Upper lobe of left lung (tissue), 6 donors: ENCODE measurements at regions not wholly inside any gene's neighbourhood (a gene's known extent, or its start where the extent isn't known, plus 50 kb on each side); places are given as distances from the start of the nearest gene placed in this dataset.

Source experiments
- ATAC-seq, 2 donors: fragments of 200-7000 bp; cut with Tn5 transposase; one replicate each; pipeline ENCODE4 v1.9.1; 2022; ENCODE audit warnings: mild to moderate bottlenecking in 2 of 2, moderate library complexity in 2 of 2; ENCODE audit not compliant: low FRiP score in 2 of 2
- DNase-seq, 2 donors: peaks; one replicate each; pipeline ENCODE4 v3.0.0-alpha.2; 2019 to 2020
- H3K27ac ChIP-seq, 4 donors: fragments of 200-600 bp; sonication (generic); one replicate each; pipeline ENCODE4 v1.5.1; 2016 to 2019
- H3K27me3 ChIP-seq, 4 donors: fragments of 200-600 bp; sonication (generic); one replicate each; pipeline ENCODE4 v1.5.1; 2017 to 2019
- H3K36me3 ChIP-seq, 4 donors: fragments of 200-600 bp; sonication (generic); one replicate each; pipeline ENCODE4 v1.5.1; 2016 to 2019
- H3K4me1 ChIP-seq, 4 donors: fragments of 200-600 bp; sonication (generic); one replicate each; pipeline ENCODE4 v1.5.1; 2018 to 2019
- H3K4me3 ChIP-seq, 4 donors: fragments of 200-600 bp; sonication (generic); one replicate each; pipeline ENCODE4 v1.5.1; 2017 to 2019; ENCODE audit warnings: mild to moderate bottlenecking in 2 of 4, moderate library complexity in 1 of 4
- H3K9me3 ChIP-seq, 4 donors: fragments of 200-600 bp; sonication (generic); one replicate each; pipeline ENCODE4 v1.5.1; 2018 to 2019
- EP300 ChIP-seq, 4 donors: sonication (generic); formaldehyde crosslinking; IDR thresholded peaks; one replicate each; pipeline ENCODE4 v1.5.1; 2017; ENCODE audit warnings: antibody characterized with exemption in 4 of 4, control low read depth in 2 of 4
- POLR2A ChIP-seq, 4 donors: fragments of 450-650 bp; IDR thresholded peaks; one replicate each; pipeline ENCODE4 v1.5.1; 2016 to 2017; ENCODE audit warnings: antibody characterized with exemption in 4 of 4, mild to moderate bottlenecking in 2 of 4
- POLR2AphosphoS5 ChIP-seq, 2 donors: sonication (generic); formaldehyde crosslinking; IDR thresholded peaks; one replicate each; pipeline ENCODE4 v1.5.1; 2017; ENCODE audit warnings: antibody characterized with exemption in 2 of 2
- WGBS, 2 donors: methylation state at CpG; one replicate each; pipeline ENCODE4 v1.1.5; 2017 to 2018; 5-methylcytosine and 5-hydroxymethylcytosine counted together
- TF ChIP-seq, protein P1 (sequence below), 6 experiments: fragments of 450-650 bp in 4 of 6; fragments of 200-600 bp in 2 of 6; sonication (generic) in 2 of 6; IDR thresholded peaks; one replicate each; pipeline ENCODE4 v1.5.1; 2016 to 2019; ENCODE audit warnings: antibody characterized with exemption in 6 of 6
- donor health status: DM: no; HTN: no; CAD: no; lungs with moderate emphysema.
- donor health status: DM: no; HTN: yes; CAD: no; lungs with severe emphysema.

DNA sequence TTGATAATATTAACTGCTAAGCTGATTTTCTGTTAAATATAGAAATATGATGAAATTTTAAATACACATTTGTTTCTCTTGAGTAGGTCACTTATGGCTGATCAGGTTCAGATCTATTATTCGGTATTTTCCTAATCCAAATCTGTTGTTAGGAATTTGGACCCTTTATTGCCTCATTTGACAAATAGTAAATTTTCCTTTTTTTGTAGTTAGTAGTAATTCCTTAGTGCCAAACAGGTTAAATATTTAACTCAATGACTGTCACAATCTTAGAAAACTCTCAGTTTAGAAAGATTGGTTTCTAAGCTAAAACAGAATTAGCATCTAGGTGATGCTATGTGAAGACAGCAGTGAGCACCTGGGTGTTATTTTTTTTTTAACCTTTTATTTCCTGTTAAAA, 1598.9 kb downstream of the KHDRBS2 start:
- no peaks in the 10 kb centered on the region for H3K4me1 ChIP-seq
- 82% methylated on average over 1 of the region's 1 CpG for WGBS, 2 donors
- TF ChIP-seq POLR2AphosphoS5 (IDR thresholded peaks at IDR 0.05) (no peak), POLR2A (IDR thresholded peaks at IDR 0.05) (no peak), EP300 (IDR thresholded peaks at IDR 0.05) (no peak)
- TF ChIP-seq, protein P1, sequence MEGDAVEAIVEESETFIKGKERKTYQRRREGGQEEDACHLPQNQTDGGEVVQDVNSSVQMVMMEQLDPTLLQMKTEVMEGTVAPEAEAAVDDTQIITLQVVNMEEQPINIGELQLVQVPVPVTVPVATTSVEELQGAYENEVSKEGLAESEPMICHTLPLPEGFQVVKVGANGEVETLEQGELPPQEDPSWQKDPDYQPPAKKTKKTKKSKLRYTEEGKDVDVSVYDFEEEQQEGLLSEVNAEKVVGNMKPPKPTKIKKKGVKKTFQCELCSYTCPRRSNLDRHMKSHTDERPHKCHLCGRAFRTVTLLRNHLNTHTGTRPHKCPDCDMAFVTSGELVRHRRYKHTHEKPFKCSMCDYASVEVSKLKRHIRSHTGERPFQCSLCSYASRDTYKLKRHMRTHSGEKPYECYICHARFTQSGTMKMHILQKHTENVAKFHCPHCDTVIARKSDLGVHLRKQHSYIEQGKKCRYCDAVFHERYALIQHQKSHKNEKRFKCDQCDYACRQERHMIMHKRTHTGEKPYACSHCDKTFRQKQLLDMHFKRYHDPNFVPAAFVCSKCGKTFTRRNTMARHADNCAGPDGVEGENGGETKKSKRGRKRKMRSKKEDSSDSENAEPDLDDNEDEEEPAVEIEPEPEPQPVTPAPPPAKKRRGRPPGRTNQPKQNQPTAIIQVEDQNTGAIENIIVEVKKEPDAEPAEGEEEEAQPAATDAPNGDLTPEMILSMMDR (IDR thresholded peaks at IDR 0.05) = no peak
- H3K9me3 ChIP-seq = no peaks in the 10 kb centered on the region
- no peaks in the 10 kb centered on the region for H3K36me3 ChIP-seq
- no peaks in the 10 kb centered on the region for H3K27me3 ChIP-seq
- H3K4me3 ChIP-seq = no peak overlapping the region
- no peak for DNase-seq
- no peak for ATAC-seq
- no peak overlapping the region for H3K27ac ChIP-seq

DNA sequence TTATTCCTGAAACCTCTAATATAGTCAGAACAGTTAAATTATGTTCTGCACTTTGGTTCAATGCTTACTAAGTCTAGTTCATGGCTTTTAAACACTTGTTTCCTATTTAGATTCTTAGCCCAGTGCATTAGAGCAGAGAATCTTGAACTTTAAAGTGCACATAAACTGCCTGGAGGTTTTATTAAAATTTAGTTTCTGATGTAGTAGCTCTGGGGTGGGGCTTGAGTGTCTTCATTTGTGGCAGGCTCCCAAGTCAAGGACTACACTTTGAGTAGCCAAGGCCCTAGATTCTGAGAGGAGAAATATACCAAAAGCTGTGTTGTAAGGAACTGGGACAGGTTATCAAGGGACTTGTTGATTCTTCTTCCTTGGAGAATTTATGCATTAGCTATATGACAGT, 1604.2 kb downstream of the KHDRBS2 start:
- no peaks in the 10 kb centered on the region for H3K9me3 ChIP-seq
- no peaks in the 10 kb centered on the region for H3K36me3 ChIP-seq
- H3K27me3 ChIP-seq = no peaks in the 10 kb centered on the region
- DNase-seq (no peak), ATAC-seq (no peak)
- no peak overlapping the region for H3K4me3 ChIP-seq
- TF ChIP-seq, protein P1 (IDR thresholded peaks at IDR 0.05) = no peak
- no peak for TF ChIP-seq EP300 (IDR thresholded peaks at IDR 0.05)
- no peak for TF ChIP-seq POLR2A (IDR thresholded peaks at IDR 0.05)
- no peak for TF ChIP-seq POLR2AphosphoS5 (IDR thresholded peaks at IDR 0.05)
- H3K4me1 ChIP-seq = no peaks in the 10 kb centered on the region
- H3K27ac ChIP-seq = no peak overlapping the region

DNA sequence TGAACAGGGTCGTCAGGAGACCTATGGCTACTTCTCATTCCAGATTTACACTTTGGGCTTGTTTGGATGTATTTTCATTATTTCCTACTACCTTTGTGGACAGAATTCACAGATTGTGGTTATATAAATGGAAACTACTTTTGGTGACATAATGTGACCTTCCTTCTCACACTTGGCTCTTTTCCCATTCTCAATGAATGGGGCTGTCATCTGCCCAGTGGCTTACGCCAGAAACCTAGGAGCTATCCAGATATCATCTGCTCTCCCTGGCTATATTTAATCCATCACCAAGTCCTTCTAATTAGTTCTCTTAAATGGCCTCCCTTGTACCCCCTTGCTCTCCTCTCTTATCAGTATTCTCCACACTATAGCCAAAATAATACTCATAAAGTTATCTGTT, 1606.8 kb downstream of the KHDRBS2 start:
- TF ChIP-seq POLR2AphosphoS5 (IDR thresholded peaks at IDR 0.05) (no peak), POLR2A (IDR thresholded peaks at IDR 0.05) (no peak), EP300 (IDR thresholded peaks at IDR 0.05) (no peak)
- TF ChIP-seq, protein P1 (IDR thresholded peaks at IDR 0.05) = no peak
- no peak for DNase-seq
- Histone ChIP-seq H3K4me1 (no peaks in the 10 kb centered on the region), H3K4me3 (no peak overlapping the region), H3K27ac (no peak overlapping the region), H3K36me3 (no peaks in the 10 kb centered on the region), H3K27me3 (no peaks in the 10 kb centered on the region), H3K9me3 (peaks cover 0 to 3% (median 0%) of the 10 kb centered on the region in 4 donors)
- no peak for ATAC-seq
- 75 to 80% methylated on average over 2 of the region's 2 CpGs for WGBS, 2 donors

DNA sequence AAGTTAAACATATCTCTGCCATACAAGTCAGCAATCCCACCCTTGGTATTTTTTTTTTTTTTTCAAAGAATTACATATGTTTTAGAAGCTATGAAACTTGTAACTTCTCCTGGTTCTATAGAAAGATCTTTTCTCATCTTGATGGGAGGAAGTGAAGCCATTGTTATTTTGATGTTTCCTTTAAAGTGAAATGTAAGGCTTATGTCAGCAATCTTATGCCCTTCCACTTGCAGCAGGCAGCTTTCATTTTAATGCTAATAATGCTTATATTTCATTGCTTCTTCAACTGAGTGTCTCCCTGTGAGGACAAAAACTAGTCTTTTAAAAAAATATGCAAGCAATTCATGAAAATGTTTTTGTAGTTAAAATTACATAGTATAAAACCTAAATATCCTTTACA, 1614.7 kb downstream of the KHDRBS2 start:
- DNase-seq (no peak), ATAC-seq (no peak)
- Histone ChIP-seq H3K36me3 (no peaks in the 10 kb centered on the region), H3K4me3 (no peak overlapping the region), H3K27me3 (no peaks in the 10 kb centered on the region), H3K4me1 (no peaks in the 10 kb centered on the region), H3K9me3 (peaks cover 0 to 3% (median 1%) of the 10 kb centered on the region in 4 donors), H3K27ac (no peak overlapping the region)
- TF ChIP-seq POLR2A (IDR thresholded peaks at IDR 0.05) (no peak), POLR2AphosphoS5 (IDR thresholded peaks at IDR 0.05) (no peak), EP300 (IDR thresholded peaks at IDR 0.05) (no peak)
- TF ChIP-seq, protein P1 (IDR thresholded peaks at IDR 0.05) = no peak

DNA sequence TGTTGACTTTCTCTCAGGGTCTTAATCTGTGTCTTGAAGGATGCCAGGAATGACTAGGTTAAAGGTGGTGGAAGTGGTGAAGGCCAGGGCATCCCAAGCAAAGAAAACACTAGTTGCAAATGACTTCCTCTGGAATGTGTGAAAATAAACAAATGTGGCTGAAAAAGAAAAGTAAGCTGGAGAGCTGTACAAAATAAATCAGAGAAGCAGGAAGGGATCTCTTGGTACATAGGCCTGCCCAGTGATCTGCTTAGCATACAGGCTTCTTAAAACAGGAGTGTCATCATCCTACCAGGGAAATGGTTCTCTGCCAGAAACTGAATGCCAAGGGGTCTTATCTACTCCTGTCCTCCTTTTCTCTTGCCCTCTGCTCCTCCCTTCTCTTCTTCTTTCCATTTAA, 1616.0 kb downstream of the KHDRBS2 start:
- Histone ChIP-seq H3K9me3 (peaks cover 0 to 3% (median 0%) of the 10 kb centered on the region in 4 donors), H3K27ac (no peak overlapping the region), H3K4me1 (no peaks in the 10 kb centered on the region), H3K4me3 (no peak overlapping the region), H3K27me3 (no peaks in the 10 kb centered on the region), H3K36me3 (no peaks in the 10 kb centered on the region)
- no peak for ATAC-seq
- TF ChIP-seq POLR2AphosphoS5 (IDR thresholded peaks at IDR 0.05) (no peak), EP300 (IDR thresholded peaks at IDR 0.05) (no peak), POLR2A (IDR thresholded peaks at IDR 0.05) (no peak)
- TF ChIP-seq, protein P1 (IDR thresholded peaks at IDR 0.05) = no peak
- DNase-seq = no peak
